K562 (cell line): ENCODE measurements at regions not wholly inside any gene's neighbourhood (a gene's known extent, or its start where the extent isn't known, plus 50 kb on each side); places are given as distances from the start of the nearest gene placed in this dataset.
A peak's percentile ranks its signal among the peaks of the same experiment; 100 is the strongest.

Experiments
- ARID1B ChIP-seq: fragments of 450-650 bp; IDR thresholded peaks from 2 replicates; pipeline ENCODE4 v1.6.1; 2016; ENCODE audit warnings: antibody characterized with exemption, mild to moderate bottlenecking, inconsistent platforms
- BCOR ChIP-seq: fragments of 450-650 bp; IDR thresholded peaks from 2 replicates; pipeline ENCODE4 v1.6.1; 2016
- BRD9 ChIP-seq: fragments of 450-650 bp; IDR thresholded peaks from 2 replicates; pipeline ENCODE4 v1.6.1; 2018; ENCODE audit warnings: low read depth; ENCODE audit not compliant: partially characterized antibody
- CBFA2T3 ChIP-seq: fragments of 450-650 bp; IDR thresholded peaks from 2 replicates; pipeline ENCODE4 v1.6.1; 2017
- EGR1 ChIP-seq: fragments of 450-650 bp; conservative IDR thresholded peaks from 2 replicates; pipeline ENCODE4 v1.6.1; 2017; ENCODE audit warnings: mild to moderate bottlenecking
- FOSL1 ChIP-seq: fragments of 200-800 bp; sonication (Bioruptor generic); conservative IDR thresholded peaks from 2 replicates; pipeline ENCODE4 v1.6.1; 2016; ENCODE audit warnings: missing genetic modification characterization, missing compliant biosample characterization
- HDAC2 ChIP-seq: fragments of 450-650 bp; IDR thresholded peaks from 2 replicates; pipeline ENCODE4 v1.6.1; 2016; ENCODE audit warnings: mild to moderate bottlenecking
- KDM1A ChIP-seq, 2 experiments: fragments of 450-650 bp; IDR thresholded peaks; 2 replicates each; pipeline ENCODE4 v1.6.1; 2016; ENCODE audit warnings: mild to moderate bottlenecking in 2 of 2
- LEF1 ChIP-seq: fragments of 450-650 bp; IDR thresholded peaks from 2 replicates; pipeline ENCODE4 v1.6.1; 2016; ENCODE audit warnings: mild to moderate bottlenecking
- NR2C1 ChIP-seq, 2 experiments: fragments of 450-650 bp; IDR thresholded peaks; 2 replicates each; pipeline ENCODE4 v1.6.1; 2017; ENCODE audit warnings: mild to moderate bottlenecking in 2 of 2, antibody characterized with exemption in 1 of 2, inconsistent platforms in 1 of 2, missing compliant biosample characterization in 1 of 2, missing genetic modification characterization in 1 of 2
- RBM14 ChIP-seq: fragments of 200-400 bp; formaldehyde crosslinking; IDR thresholded peaks from 2 replicates; pipeline ENCODE4 v1.6.1; 2018; ENCODE audit warnings: low read depth, mild to moderate bottlenecking, low read length, moderate library complexity, borderline replicate concordance; ENCODE audit not compliant: insufficient read depth
- TCF3 ChIP-seq: sonication (generic); formaldehyde crosslinking; IDR thresholded peaks from 2 replicates; pipeline ENCODE4 v1.4.0; 2020; ENCODE audit warnings: mild to moderate bottlenecking, missing genetic modification reagents
- ZFP36 ChIP-seq: fragments of 150-350 bp; IDR thresholded peaks from 2 replicates; pipeline ENCODE4 v1.6.1; 2018; ENCODE audit warnings: low read length, low read depth; ENCODE audit not compliant: partially characterized antibody
- TF ChIP-seq, protein P1 (sequence below): fragments of 450-650 bp; IDR thresholded peaks from 2 replicates; pipeline ENCODE4 v1.6.1; 2017; ENCODE audit warnings: antibody characterized with exemption

DNA sequence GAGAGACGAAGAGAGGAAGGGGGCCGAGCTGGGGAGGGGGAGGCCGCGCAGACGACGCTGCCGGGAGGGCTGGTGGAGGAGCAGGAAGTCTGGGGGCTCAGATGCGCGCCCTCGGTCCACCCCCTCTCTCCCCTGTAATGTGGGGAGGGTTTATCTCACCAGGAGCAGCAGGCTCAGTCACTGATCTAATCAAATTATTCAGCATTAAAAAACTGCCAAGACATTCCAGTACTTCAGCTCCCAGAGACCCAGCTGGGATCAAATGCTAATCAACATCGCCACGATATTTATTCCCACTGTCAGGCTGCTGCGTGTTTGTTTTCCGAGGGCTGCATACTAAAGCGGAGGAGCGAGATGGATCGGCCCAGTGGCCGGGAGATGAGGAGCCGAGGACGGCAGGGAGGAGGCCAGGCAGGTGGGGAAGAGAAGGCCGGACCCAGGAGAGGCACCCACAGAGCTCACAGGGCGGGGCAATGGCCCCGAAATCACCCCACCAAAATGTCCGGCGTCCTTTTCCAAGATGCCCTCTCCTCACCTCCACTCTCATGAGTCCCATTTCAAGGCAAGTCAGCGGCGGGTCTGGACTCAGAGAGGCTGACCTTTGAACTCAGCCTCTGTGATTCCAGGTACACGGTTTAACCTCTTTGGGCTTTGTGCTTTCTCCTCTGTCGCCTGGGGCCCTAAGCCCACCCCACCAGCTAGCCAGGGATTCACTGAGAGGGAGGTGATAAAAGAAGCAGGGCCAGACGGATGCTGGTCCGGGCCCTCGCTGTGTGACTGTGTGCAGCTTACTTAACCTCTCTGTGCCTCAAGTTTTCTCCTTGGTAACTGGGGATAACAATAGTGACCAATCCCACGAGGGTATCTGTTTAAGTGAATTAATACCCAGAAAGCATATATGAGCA is 502.1 kb downstream of the MN1 start (continued):
- TF ChIP-seq KDM1A (IDR thresholded peaks at IDR 0.05) (peak in 1 of 2 experiments; percentile 49; a peak in 1 of 4 replicates), NR2C1 (IDR thresholded peaks at IDR 0.05) (peak; percentile 82), NR2C1 (tag; IDR thresholded peaks at IDR 0.05) (peak; percentile 78), BRD9 (peak; percentile 94), FOSL1 (tag) (0 out of 2 replicates have a peak, but pooled peaks have one; percentile 29), ARID1B (peak; percentile 49; the same call in 1 of the 2 replicates), BCOR (peak; percentile 70), CBFA2T3 (peak; percentile 42), EGR1 (peak; percentile 41; the same call in 1 of the 2 replicates), LEF1 (no peak), HDAC2 (peak; percentile 21; the same call in 1 of the 2 replicates), RBM14 (no peak), TCF3 (CRISPR knock-in tag) (peak; percentile 31; the same call in 1 of the 2 replicates), ZFP36 (peak; percentile 87)
- TF ChIP-seq, protein P1, sequence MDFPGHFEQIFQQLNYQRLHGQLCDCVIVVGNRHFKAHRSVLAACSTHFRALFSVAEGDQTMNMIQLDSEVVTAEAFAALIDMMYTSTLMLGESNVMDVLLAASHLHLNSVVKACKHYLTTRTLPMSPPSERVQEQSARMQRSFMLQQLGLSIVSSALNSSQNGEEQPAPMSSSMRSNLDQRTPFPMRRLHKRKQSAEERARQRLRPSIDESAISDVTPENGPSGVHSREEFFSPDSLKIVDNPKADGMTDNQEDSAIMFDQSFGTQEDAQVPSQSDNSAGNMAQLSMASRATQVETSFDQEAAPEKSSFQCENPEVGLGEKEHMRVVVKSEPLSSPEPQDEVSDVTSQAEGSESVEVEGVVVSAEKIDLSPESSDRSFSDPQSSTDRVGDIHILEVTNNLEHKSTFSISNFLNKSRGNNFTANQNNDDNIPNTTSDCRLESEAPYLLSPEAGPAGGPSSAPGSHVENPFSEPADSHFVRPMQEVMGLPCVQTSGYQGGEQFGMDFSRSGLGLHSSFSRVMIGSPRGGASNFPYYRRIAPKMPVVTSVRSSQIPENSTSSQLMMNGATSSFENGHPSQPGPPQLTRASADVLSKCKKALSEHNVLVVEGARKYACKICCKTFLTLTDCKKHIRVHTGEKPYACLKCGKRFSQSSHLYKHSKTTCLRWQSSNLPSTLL, result peak; percentile 75
